ENCODE measurements at regions not wholly inside any gene's neighbourhood (a gene's known extent, or its start where the extent isn't known, plus 50 kb on each side); places are given as distances from the start of the nearest gene placed in this dataset.

DNA sequence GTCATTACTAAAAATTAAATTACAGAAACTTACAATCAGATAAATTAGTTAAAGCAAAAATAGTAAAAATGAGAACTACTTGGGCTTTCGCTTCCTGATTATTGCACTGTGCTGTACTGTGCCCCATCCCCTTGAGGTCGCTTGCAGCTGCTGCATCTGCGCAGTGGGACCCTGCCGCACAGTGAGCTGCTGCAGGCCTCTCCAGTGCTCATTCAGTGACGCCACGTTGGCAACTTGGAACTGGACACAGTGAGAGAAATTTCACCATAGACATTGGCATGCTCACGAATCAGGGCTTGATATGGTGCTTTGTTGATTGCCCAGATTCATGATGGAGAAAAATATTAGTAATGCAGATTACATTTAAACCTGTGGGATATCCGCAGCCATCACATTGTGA, 290.8 kb upstream of the MYT1L start:
- Mint-ChIP-seq H3K4me3 (no peak overlapping the region), H3K36me3 (no peaks in the 10 kb centered on the region), H3K9me3 (no peaks in the 10 kb centered on the region), H3K27ac (no peak overlapping the region), H3K27me3 (no peaks in the 10 kb centered on the region), H3K4me1 (no peaks in the 10 kb centered on the region)

DNA sequence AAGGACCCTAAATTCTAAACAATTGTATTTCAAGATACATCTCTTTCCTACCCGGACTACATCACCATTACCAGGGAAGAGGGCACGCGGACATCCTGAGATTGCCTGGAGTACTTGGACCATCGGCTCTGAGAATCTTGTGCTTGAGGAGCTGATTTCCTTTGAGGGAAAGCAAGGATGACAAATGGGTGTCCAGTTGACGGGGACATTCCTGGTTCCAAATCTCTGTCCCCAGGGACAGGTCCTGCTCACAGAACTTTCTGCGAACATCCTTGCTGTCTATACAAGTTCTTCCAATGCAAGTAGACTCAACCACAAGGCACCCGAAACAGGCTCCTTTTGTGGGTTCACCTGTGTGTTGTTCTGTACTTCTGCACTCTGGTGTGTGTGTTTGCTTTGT, 289.5 kb upstream of the MYT1L start:
- H3K4me3 Mint-ChIP-seq, result no peak overlapping the region
- peaks cover 6% of the 10 kb centered on the region for H3K27me3 Mint-ChIP-seq
- H3K36me3 Mint-ChIP-seq, result no peaks in the 10 kb centered on the region
- no peaks in the 10 kb centered on the region for H3K9me3 Mint-ChIP-seq
- no peaks in the 10 kb centered on the region for H3K4me1 Mint-ChIP-seq
- no peak overlapping the region for H3K27ac Mint-ChIP-seq

DNA sequence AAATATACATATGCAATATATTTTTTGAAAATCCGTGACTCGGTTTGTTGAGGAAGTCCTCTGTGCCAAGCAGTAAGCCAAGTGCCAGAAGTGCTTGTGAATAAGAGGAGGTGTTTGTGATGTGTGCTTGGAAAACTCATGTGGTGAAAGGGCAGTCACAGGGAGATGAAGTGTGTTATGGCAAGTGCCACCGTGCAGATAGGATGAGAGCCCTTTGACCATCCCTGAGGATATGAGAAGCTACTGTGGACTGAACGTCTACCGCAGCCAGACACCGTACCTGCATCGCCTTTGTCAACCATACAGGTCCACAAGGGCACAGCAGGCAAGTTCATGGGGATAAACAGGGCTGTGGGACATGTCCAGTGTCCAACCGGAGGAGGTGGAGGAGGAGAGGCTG, 288.9 kb upstream of the MYT1L start:
- H3K4me3 Mint-ChIP-seq, result no peak overlapping the region
- no peaks in the 10 kb centered on the region for H3K36me3 Mint-ChIP-seq
- no peak overlapping the region for H3K27ac Mint-ChIP-seq
- H3K9me3 Mint-ChIP-seq, result no peaks in the 10 kb centered on the region
- peaks cover 6% of the 10 kb centered on the region for H3K27me3 Mint-ChIP-seq
- H3K4me1 Mint-ChIP-seq, result no peaks in the 10 kb centered on the region

DNA sequence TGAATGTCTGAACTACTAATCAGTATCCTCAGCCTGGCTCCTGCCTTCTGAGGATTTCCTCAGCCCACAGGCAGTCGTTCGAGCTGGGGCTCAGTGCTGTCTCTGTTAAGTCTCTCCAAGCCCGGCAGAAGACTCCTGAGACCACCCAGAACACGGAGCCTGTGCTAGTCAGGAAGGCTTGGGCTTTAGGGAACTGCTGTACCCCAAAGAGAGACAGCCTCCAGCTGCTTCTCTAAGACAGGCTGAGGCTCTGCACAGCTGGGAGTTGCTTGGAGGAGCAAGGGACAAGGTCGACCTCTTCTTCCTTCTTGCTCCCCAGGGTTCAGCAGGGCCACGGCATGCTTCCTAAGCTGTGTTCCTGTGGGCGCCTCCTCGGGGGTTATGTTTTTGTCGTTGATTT, 283.4 kb upstream of the MYT1L start:
- peaks cover 6% of the 10 kb centered on the region for H3K27me3 Mint-ChIP-seq
- H3K9me3 Mint-ChIP-seq, result peaks cover 6% of the 10 kb centered on the region
- peak overlapping the region; percentile 9 for H3K4me3 Mint-ChIP-seq
- peaks cover 12% of the 10 kb centered on the region for H3K4me1 Mint-ChIP-seq
- H3K36me3 Mint-ChIP-seq, result peaks cover 9% of the 10 kb centered on the region
- H3K27ac Mint-ChIP-seq, result no peak overlapping the region

DNA sequence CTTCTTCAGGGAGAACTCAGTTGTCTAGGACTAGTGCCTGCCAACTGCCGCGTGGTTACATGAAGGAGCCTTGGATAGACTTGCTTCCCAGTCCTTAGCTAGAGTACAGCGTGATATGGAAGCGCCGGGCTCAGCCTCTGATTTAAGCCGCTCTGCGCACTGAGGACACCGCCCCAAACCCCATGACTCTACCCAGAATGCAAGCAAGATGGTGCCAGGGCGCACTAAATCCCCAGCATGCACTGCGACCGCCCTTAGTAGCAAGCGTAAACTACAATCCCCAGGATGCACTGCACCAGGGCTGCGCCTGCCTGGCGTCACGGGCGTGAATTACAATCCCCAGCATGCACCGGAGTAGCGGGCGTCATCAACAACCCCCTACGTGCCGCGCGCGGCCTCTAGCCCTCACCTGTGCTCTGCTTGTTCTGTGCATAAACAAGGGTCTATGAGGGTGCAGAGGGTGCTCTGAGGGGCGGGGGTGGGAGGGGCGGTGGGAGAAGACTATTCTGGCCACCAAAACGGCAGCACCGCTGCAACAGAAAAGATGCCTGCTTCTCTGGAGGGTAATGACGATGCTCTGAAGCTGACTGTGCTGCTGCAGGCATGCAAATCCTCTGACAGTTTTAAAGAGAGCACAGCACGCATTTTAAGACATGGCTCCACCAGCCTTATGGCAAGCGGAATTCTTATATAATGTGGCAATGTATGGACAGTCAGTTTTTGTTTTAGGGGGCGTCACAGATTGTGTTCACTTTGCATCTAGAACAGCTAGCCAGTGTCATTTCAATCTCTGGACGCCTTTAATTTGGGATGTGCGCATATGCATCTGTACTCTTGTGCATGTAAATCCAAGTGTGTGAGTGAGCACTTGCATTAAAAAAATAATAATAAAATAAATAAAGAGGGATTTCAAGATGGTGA, 282.5 kb upstream of the MYT1L start:
- H3K9me3 Mint-ChIP-seq, result peaks cover 6% of the 10 kb centered on the region
- peaks cover 6% of the 10 kb centered on the region for H3K27me3 Mint-ChIP-seq
- peaks cover 9% of the 10 kb centered on the region for H3K36me3 Mint-ChIP-seq
- peak overlapping the region; percentile 86 for H3K4me3 Mint-ChIP-seq
- H3K4me1 Mint-ChIP-seq, result peaks cover 12% of the 10 kb centered on the region
- peak overlapping the region; percentile 88 for H3K27ac Mint-ChIP-seq

DNA sequence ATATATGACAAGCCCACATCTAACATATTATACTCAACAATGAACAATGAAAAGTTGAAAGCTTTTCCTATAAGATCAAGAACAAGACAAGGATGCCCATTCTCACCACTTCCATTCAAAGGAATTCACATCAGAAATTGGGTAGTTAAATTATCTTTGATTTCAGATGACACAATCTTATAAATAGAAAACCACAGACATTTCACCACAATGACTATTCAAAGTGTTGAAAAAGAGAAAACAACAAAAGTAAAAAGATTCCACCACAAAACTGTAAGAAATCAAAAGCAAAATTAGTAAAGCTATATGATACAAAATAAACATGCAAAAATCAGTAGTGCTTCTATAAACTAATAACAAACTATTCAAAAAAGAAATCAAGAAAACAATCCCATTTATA, 279.7 kb upstream of the MYT1L start:
- Mint-ChIP-seq H3K4me1 (peaks cover 12% of the 10 kb centered on the region), H3K36me3 (peaks cover 9% of the 10 kb centered on the region), H3K4me3 (no peak overlapping the region), H3K9me3 (peaks cover 6% of the 10 kb centered on the region), H3K27me3 (no peaks in the 10 kb centered on the region), H3K27ac (no peak overlapping the region)

DNA sequence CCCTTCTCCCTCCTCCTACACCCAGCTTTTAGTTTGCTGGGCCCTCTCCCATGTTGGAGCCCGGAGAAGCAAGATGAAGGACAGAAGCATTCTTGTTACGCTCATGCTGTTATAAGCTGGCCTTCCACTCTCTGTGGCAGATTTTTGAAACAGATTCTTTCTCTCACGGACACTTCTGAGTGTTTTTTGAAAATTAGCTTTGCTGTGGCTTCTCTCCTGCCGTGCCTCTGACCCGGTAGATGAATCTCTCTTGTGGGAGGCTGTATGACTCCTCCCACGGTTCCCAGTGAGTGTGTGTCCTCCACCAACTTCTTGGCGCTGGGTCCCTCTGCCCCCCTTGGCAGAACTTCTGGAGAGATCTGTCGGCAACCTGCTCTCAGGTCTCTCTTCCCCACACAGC, 269.3 kb upstream of the MYT1L start:
- Mint-ChIP-seq H3K4me3 (no peak overlapping the region), H3K4me1 (no peaks in the 10 kb centered on the region), H3K36me3 (peaks cover 2% of the 10 kb centered on the region), H3K27me3 (peaks cover 2% of the 10 kb centered on the region), H3K9me3 (peaks cover 12% of the 10 kb centered on the region), H3K27ac (no peak overlapping the region)

DNA sequence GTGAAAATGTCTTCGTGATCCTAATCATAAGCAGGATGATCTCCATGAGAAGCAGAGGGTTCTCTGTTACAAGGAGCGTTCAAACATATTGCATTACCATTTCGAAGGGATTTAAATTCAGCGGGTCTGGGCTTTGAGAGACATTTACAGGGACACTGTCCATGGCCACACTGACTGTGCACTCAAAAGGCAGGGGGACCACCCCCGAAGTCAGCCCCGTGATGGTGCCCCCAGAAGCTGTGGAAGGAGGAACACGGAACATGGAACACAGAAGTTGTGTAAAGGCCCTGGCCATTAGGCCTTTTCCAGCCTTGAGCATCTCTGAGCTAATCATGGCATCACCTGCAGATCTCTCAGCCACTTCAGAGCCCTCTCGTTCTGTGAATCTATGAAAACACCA, 268.4 kb upstream of the MYT1L start:
- Mint-ChIP-seq H3K4me3 (no peak overlapping the region), H3K36me3 (peaks cover 2% of the 10 kb centered on the region), H3K4me1 (no peaks in the 10 kb centered on the region), H3K27me3 (peaks cover 2% of the 10 kb centered on the region), H3K9me3 (peaks cover 17% of the 10 kb centered on the region), H3K27ac (no peak overlapping the region)

DNA sequence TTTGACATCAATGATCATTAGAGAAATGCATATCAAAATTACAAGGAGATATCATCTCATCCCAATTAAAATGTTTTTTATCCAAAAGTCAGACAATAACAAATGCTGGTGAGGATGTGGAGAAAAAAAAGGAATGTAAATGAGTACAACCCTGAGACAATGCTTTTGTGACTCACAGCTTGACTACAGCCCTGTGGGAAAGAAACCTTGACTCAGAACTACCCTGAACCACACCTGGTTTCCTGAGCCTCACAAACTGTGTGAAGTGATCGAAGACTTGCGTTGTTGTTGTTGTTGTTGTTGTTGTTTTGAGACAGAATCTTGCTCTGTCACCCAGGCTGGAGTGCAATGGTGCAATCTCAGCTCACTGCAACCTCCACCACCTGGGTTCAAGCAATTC, 266.6 kb upstream of the MYT1L start:
- Mint-ChIP-seq H3K27me3 (peaks cover 9% of the 10 kb centered on the region), H3K9me3 (peaks cover 19% of the 10 kb centered on the region), H3K27ac (no peak overlapping the region), H3K4me3 (no peak overlapping the region), H3K36me3 (peaks cover 2% of the 10 kb centered on the region), H3K4me1 (no peaks in the 10 kb centered on the region)

DNA sequence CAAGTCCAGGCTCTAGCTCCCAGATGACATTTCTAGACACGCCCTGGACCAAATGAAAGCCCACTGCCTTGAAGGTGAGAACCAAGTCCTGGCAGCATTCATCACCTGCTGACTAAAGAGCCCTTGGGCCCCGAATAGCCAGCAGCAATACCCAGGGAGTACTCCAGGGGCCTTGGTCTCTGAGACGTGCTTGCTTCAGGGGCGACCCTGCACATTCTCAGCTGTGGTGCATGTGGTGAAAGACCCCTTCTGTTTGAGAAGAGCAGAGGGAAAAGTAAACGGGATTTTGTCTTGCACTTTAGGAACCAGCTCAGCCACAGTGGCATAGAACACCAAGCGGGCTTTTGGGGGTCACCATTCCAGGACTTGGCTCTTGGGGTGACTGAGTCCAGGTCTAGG, 260.5 kb upstream of the MYT1L start:
- no peaks in the 10 kb centered on the region for H3K4me1 Mint-ChIP-seq
- H3K4me3 Mint-ChIP-seq, result no peak overlapping the region
- H3K27ac Mint-ChIP-seq, result no peak overlapping the region
- peaks cover 20% of the 10 kb centered on the region for H3K9me3 Mint-ChIP-seq
- H3K36me3 Mint-ChIP-seq, result peaks cover 2% of the 10 kb centered on the region
- H3K27me3 Mint-ChIP-seq, result peaks cover 11% of the 10 kb centered on the region

DNA sequence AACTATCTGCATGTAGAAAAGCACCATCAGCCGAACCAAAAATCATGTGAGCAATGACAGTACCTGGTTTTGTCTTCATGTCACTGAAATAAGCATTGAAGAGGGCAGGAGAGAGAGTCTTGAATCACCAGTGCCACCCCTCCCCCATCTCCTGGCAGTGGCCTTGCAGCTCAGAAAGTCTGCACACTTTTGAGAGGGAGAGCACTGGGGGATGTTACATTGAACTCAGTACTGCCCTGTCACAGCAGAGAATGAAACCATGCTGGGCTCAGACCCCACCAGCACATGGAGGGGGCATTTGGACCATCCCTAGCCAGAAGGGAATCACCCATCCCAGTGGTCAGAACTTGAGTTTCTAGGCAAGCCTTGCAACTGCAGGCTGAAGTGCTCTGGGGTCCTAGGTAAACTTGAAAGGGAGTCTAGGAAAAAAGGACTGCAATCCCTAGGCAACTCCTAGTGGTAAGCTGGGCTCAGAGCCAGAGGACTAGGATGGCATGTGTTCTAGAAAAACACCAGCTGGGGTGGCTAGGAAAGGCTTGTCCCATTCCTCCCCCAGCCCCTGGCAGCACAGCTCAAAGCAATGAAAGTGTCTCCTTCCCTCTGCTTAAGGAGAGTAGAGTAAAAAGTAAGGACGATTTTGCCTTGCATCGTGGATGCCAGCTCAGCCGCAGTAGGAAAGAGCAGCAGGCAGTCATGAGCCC, 259.9 kb upstream of the MYT1L start:
- peaks cover 2% of the 10 kb centered on the region for H3K36me3 Mint-ChIP-seq
- no peaks in the 10 kb centered on the region for H3K4me1 Mint-ChIP-seq
- H3K27ac Mint-ChIP-seq, result no peak overlapping the region
- H3K27me3 Mint-ChIP-seq, result peaks cover 11% of the 10 kb centered on the region
- H3K9me3 Mint-ChIP-seq, result peaks cover 15% of the 10 kb centered on the region
- H3K4me3 Mint-ChIP-seq, result no peak overlapping the region

DNA sequence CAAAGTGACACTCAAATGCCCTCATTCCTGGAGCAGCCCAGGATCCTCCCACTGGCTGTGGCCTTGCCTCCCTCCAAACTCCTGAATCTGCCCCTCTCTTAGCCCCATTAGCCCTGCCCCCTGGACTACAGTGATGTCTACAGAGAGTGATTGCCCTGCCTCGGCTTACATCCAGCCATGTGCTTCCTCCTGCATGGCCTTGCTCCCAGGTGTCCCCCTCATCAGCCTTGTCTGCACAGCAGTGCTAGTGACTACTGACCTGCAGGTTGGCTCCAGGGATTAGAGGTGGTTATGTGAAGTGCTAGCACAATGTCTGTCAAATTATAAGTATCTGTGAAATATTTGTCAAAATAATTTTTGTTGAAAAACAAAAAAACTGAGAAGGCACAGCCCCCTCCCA, 259.1 kb upstream of the MYT1L start:
- Mint-ChIP-seq H3K27me3 (peaks cover 9% of the 10 kb centered on the region), H3K9me3 (peaks cover 11% of the 10 kb centered on the region), H3K4me3 (no peak overlapping the region), H3K36me3 (no peaks in the 10 kb centered on the region), H3K4me1 (no peaks in the 10 kb centered on the region), H3K27ac (no peak overlapping the region)

DNA sequence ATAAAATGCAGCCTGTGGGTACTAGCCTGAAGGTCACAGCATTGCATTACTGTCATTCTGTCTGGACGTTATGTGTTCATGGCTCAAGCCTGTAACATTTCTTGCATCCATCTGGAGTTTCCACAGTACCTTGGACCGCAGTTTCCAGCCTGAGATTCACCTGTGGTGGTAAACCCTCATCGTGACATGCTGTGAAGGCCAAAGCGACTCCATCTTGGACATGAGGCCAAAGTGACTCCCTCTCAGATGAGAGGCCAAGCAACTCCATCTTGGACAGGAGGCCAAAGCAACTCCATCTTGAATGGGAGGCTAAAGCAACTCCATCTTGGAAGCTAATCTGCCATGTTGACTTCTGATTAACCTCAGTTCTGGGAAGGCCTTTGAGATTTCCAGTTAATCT, 257.7 kb upstream of the MYT1L start:
- H3K4me1 Mint-ChIP-seq, result no peaks in the 10 kb centered on the region
- H3K36me3 Mint-ChIP-seq, result no peaks in the 10 kb centered on the region
- peaks cover 6% of the 10 kb centered on the region for H3K27me3 Mint-ChIP-seq
- peaks cover 6% of the 10 kb centered on the region for H3K9me3 Mint-ChIP-seq
- no peak overlapping the region for H3K4me3 Mint-ChIP-seq
- H3K27ac Mint-ChIP-seq, result no peak overlapping the region

DNA sequence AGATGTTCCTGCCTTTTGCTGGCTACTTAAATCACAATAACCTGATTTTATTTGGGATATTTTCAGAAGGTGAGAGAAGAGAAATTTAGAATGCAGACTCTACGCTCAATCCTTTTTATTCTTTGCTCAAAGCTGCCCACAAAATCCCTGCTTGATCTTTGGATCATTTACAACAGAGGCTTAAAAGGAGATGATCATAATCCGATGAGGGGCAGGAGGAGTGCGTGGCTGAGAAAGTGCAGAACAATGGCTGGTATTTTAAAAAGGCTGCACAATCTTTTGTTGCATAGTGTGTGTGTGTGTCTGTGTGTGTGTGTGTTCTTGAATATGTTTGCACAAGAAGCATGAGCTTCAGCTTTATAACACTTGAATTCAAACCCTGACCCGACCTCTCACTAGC, 256.3 kb upstream of the MYT1L start:
- H3K36me3 Mint-ChIP-seq, result no peaks in the 10 kb centered on the region
- no peaks in the 10 kb centered on the region for H3K4me1 Mint-ChIP-seq
- no peak overlapping the region for H3K4me3 Mint-ChIP-seq
- no peaks in the 10 kb centered on the region for H3K27me3 Mint-ChIP-seq
- H3K9me3 Mint-ChIP-seq, result peaks cover under 1% of the 10 kb centered on the region
- H3K27ac Mint-ChIP-seq, result no peak overlapping the region

DNA sequence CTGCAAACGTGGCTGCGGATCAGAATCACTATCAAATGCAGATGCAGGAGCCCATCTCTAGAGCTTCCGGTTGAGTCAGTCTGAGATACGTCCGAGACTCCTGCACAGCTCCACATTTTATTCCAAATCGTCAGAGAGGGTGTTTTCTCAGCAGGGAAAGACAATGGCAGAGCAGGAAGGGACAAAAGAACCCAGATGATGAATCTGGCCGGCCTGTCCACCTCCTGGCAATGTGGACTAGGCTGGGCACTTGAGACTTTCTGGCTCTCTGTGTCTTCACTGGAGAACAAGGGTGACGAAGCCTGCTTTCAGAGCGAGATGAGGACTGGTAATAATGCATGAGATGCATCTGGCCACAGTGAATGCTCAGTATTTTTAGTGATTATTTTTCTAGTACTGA, 255.9 kb upstream of the MYT1L start:
- Mint-ChIP-seq H3K4me3 (no peak overlapping the region), H3K9me3 (no peaks in the 10 kb centered on the region), H3K36me3 (no peaks in the 10 kb centered on the region)

DNA sequence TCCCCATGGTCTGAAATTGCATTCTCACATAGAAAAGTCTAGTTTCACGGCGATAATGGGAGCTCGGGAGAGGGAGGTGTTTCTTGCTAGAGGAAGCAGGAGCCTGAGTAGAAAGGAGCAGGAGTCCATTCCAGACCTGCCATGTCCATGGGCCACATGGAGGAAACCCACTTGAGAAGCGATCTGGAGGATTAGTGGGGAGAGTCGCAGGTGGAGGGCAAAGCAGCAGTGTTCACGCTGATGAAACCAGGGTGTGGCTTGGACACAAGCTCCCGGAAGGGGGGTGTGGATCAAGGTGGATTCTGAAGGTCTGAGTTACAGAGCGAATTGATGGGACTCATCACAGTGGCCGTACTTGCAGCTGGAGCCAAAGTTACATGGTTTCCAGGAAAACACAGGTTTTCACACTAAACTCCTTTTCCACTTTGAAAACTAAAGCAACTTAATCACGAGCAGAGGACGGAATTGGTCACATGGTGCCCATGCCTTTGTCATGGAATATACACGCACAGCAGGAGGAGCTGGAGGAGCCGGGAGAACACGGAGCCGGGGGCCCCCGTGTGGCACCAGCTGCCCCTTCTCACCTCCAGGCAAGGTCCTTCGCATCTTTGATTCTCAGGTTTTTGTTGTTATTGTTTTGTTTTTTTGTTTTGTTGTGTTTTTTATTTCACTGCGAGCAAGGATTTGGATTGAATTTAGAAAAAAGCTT, 255.1 kb upstream of the MYT1L start:
- H3K36me3 Mint-ChIP-seq, result no peaks in the 10 kb centered on the region
- no peaks in the 10 kb centered on the region for H3K4me1 Mint-ChIP-seq
- no peak overlapping the region for H3K27ac Mint-ChIP-seq
- no peaks in the 10 kb centered on the region for H3K9me3 Mint-ChIP-seq
- no peaks in the 10 kb centered on the region for H3K27me3 Mint-ChIP-seq
- H3K4me3 Mint-ChIP-seq, result no peak overlapping the region

More for the DNA sequence above, 255.9 kb upstream of the MYT1L start:
- H3K27me3 Mint-ChIP-seq, result no peaks in the 10 kb centered on the region
- no peak overlapping the region for H3K27ac Mint-ChIP-seq
- H3K4me1 Mint-ChIP-seq, result no peaks in the 10 kb centered on the region
